HG03460 (cell line): ENCODE measurements at regions not wholly inside any gene's neighbourhood (a gene's known extent, or its start where the extent isn't known, plus 50 kb on each side); places are given as distances from the start of the nearest gene placed in this dataset.

Experiments used
- ATAC-seq: cut with Tn5 transposase; IDR thresholded peaks from one replicate; pipeline ENCODE4 v1.9.1; 2021; ENCODE audit not compliant: unreplicated experiment

- ATAC-seq = no peak
Measured at GRCh38 chr15:46768287-46768686, 949.0 kb upstream of the SEMA6D start.

- no peak for ATAC-seq
Measured at GRCh38 chr15:46773016-46773415, 944.3 kb upstream of the SEMA6D start.

GRCh38 chr15:46778876-46779275 is 938.4 kb upstream of the SEMA6D start:
- ATAC-seq = no peak

- no peak for ATAC-seq
Measured at GRCh38 chr15:46786590-46787285, 930.6 kb upstream of the SEMA6D start.

DNA sequence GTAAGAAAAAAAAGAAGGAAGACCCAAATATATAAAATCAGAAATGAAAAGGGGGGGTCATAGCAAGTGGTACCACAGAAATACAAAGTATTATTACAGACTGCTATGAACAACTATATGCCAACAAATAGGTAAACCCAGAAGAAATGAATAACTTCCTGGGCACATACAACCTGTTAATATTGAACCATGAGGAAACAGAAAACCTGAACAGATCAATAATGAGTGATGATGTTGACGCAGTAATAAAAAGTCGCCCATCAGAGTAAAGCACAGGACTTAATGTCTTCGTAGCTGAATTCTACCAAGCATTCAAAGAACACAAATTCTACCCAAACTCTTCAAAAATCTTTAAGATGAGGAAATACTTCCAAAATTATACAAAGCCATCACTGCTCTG is 921.6 kb upstream of the SEMA6D start:
- no peak for ATAC-seq

GRCh38 chr15:46808834-46809233 is 908.5 kb upstream of the SEMA6D start:
- no peak for ATAC-seq

DNA sequence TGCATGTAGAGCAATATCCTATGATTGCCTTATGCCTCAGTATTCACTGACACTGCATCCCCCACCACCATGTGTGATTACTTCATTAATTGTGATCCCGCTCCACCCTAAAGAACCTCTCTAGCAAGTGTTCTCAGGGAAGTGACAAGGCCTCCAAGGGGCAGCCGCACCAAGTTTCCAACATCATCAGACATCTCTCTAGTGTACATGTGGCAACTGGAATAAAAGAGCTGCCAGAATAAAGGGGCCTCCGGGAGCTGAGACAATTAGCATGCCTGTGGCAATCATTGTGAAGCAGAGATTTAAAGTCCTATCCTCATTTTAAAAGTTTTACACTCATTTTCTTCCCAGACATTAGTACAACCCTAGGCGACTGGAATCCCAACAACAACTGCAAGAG is 902.1 kb upstream of the SEMA6D start:
- ATAC-seq = no peak

DNA sequence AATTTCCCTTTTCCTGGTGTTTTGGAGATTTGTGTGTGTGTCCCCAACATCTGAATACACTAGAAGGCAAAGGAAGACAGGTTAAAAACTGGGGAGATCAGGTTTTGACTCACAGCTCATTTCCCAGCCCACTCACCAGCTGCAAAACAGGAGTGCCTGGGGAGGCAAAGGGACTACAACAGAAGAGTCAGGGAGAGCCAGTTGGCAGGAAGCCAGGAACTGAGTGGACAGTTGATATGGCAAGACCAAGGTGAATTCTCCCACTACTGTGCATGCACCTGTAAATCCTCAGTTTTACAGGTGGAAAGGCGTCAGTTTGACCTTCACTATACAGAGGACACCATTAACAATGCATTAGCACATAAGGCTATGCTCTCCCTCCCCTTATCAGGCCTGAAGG is 901.5 kb upstream of the SEMA6D start:
- no peak for ATAC-seq

DNA sequence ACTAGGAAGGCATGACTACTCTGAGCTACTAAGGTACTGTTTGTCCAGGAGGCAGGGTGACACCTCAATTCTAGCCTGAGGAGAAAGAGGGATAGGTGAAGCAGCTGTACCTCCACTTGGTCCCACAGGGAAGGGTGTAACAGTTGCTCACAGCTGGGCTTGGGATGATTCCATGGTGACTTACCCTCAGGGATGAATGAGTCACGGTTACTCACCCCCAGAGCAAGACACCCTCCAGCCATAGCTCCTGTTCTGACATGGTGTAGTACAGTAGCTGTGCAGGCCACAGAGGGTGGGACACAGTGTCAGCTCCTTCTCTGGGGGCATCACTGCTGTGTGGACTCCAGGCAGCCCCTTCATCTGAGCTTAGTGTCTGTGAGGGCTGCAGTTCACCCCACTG is 868.6 kb upstream of the SEMA6D start:
- ATAC-seq = no peak

DNA sequence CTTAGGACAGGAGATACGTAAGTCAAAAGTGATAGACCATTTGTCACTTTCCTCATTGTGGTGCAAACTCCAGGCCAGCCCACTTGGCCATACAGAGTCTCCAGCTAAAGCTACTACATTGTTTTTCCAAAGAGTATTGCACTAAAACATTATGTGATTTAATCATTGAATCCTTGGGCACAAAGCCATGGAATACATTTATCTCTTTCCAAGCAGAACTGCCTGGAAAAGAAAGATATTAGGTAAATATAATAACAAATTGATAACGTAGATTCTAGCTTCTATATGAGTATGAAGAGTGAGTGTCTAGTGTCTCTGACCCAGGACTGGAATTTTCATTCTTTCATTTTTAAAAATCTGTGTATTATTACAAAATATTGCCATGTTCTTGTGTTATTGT is 863.7 kb upstream of the SEMA6D start:
- no peak for ATAC-seq

- no peak for ATAC-seq
Measured at GRCh38 chr15:46854564-46854963, 862.7 kb upstream of the SEMA6D start.

- no peak for ATAC-seq
Measured at GRCh38 chr15:46855388-46855787, 861.9 kb upstream of the SEMA6D start.

DNA sequence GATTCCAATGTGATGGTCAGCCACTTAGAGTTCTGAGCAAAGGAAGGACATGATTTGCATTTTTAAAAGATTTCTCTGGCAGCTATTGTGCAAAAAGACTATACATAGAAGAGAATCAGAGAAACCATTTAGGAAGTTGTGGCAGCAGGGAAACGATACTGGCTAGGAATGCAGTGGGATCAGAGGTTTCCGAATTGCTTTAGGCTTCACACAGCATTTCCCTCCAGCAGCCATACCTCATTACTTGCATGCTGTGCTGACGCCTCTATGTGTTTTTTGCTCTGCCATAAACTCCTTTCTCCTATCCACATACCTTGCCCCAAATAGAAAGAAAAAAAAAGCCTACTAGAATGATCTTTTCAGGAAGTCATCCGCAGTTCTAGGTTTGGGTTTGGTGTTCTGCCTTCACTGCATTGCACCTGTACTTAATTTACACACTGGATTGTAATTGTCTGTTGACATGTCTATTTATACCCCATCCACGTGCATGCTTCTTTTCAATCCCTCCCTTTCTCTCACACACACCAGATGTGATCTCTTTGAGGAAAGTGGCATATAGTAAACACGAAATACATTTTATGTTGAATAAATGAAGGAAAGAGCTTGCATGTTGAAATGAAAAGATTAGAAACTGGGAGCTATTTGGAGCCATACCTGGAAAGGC is 860.3 kb upstream of the SEMA6D start:
- no peak for ATAC-seq

GRCh38 chr15:46858150-46858549 is 859.2 kb upstream of the SEMA6D start:
- no peak for ATAC-seq

GRCh38 chr15:46861796-46862195 is 855.5 kb upstream of the SEMA6D start:
- ATAC-seq = no peak

GRCh38 chr15:46865155-46865554 is 852.1 kb upstream of the SEMA6D start:
- no peak for ATAC-seq

DNA sequence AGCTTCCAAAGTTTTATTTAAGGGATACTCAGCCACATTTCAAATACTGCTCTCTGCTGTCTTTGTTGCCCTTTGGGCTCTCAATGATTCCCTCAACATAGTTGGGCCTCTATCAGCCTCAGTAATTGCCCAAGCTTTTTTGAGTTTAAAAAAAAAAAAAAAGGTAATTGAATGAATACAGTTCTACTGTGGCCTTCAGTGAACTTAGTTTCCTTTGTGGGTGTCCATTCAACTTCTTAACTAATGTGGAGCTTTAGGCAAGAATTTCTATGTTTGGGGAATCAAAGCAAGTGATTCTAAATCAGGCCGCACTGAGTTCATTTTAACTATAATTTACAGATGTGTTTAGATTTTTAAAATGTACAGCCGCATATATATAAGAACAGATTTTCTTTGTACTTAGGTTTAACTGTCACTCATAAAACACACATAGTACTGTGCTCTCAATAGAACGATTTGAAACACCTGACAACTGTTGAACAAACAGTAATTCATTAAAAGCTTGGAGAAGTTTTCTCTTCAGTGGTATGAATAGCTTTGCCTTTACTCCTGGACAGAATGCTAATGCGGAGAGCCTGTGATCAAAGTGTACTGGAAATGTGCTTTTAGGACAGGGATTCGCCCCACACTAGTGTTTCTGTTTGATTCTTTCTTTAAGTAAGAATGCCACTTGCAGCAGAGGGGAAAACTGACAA is 844.9 kb upstream of the SEMA6D start:
- ATAC-seq = no peak

GRCh38 chr15:46872981-46873330 is 844.3 kb upstream of the SEMA6D start:
- ATAC-seq = no peak

DNA sequence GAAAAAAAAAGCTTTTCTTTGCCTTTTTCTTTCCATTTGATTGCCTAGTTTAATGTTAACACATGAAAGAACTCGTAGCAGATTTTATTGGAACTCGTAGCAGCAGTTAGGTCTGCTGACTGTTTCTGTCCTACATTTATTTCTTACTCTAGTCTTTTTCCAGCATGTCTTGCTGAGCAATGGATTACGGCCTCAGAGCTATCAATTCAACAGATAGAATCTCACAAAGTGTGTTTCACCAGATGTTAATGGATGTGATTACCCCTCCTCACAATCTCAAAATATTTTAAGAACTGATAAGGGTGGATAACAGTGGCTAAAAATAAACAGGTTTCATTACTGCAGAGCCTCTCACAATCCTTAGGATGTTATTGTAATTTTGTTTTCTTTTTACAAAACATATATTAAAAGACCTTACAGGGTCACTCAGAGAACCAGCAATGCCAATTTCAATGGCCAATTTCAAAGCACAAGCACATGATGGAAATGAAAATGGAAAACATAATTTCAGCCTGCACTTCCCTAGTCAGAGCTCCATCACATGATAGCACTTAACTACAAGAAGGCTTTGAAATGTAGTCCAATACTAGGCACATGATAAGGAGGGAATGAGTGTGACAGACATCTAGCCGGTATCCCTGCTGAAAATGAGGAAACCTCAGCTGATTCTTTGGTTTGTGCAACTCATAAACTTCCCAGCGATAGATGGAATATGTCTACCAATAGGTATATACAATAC is 838.1 kb upstream of the SEMA6D start:
- no peak for ATAC-seq

GRCh38 chr15:46880791-46881190 is 836.5 kb upstream of the SEMA6D start:
- ATAC-seq = no peak

DNA sequence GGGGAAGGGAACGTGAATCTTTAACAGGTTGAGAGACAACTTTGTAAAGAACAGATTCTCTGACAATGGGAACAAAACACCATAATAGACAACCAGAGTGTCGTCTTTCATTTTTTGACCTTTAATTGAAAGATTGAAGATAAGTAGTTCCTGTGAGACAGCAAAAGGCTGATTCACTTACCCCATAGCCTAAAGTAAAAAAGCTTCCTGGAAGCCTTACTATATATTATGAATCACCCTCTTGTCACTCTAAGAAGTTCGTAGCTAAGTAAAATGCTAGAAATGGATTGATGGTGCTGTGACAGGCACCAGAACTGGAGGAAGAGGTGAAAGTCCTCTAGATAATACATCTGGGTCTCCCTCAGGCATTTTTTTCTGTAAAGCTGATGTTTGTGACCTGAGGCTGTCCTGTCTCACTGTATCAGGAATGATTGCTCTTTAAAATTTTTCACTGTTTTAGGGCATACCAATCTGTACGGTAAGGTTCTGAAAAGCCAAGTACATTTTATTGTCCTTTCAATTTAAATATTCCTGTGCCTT is 824.6 kb upstream of the SEMA6D start:
- ATAC-seq = no peak
